GM12878 (cell line): ENCODE measurements at regions not wholly inside any gene's neighbourhood (a gene's known extent, or its start where the extent isn't known, plus 50 kb on each side); places are given as distances from the start of the nearest gene placed in this dataset.

ENCODE experiments used
- ATAC-seq: fragments of 200-7000 bp; cut with Tn5 transposase; 3 replicates; pipeline ENCODE4 v1.9.1; 2020; ENCODE audit warnings: mild to moderate bottlenecking, moderate library complexity
- BruUV-seq: library from RNA; stranded (reverse); fragments of 400-500 nt; replicated peaks from 2 replicates; lab custom pipeline; 2021; lab: Mats Ljungman, UMichigan
- CTCF ChIA-PET: fragments of 300-600 bp; sonication (Branson Sonifier 250); formaldehyde crosslinking; extraction: SDS; loops from one replicate; lab custom pipeline; 2021; ENCODE audit warnings: inconsistent platforms; lab: Yijun Ruan, JAX
- POLR2A ChIA-PET: fragments of 350-600 bp; formaldehyde crosslinking; extraction: SDS; loops from one replicate; lab custom pipeline; 2021; ENCODE audit warnings: inconsistent platforms; lab: Charles Lee
- RAD21 ChIA-PET: fragments of 300-600 bp; sonication (Branson Sonifier 250); formaldehyde crosslinking; loops from one replicate; lab custom pipeline; 2023; ENCODE audit warnings: antibody characterized with exemption; ENCODE audit not compliant: unreplicated experiment; lab: Charles Lee
- SMC1A ChIA-PET: fragments of 300-600 bp; sonication (Branson Sonifier 250); formaldehyde crosslinking; loops from one replicate; lab custom pipeline; 2023; ENCODE audit not compliant: unreplicated experiment, uncharacterized antibody; lab: Charles Lee
- DNase-seq: peaks from one replicate; pipeline ENCODE4 v3.0.0-alpha.2; 2011; ENCODE audit warnings: low read depth, low spot score
- FAIRE-seq: peaks from 3 replicates; lab custom pipeline; 2011; peaks lifted over from hg19 to GRCh38; lab: Jason Lieb, UNC
- H2AFZ ChIP-seq: 2 replicates; pipeline ENCODE4 v1.6.0; 2011; ENCODE audit warnings: low read depth, low read length, control low read depth; ENCODE audit not compliant: control insufficient read depth
- H3K27ac ChIP-seq: 2 replicates; pipeline ENCODE4 v1.5.1; 2011; ENCODE audit warnings: control low read depth; ENCODE audit not compliant: control insufficient read depth, insufficient read depth
- H3K27me3 ChIP-seq, 2 experiments: replicated peaks in 1 of 2; 2 replicates each; pipeline versions ENCODE4 v1.6.0 to v1.6.1; 2011; ENCODE audit warnings: low read length in 1 of 2; ENCODE audit not compliant: control insufficient read depth in 2 of 2, insufficient read depth in 2 of 2
- H3K36me3 ChIP-seq, 2 experiments: 2 replicates each; pipeline ENCODE4 v1.5.1; 2011; ENCODE audit warnings: low read length in 1 of 2; ENCODE audit not compliant: control insufficient read depth in 2 of 2, insufficient read depth in 2 of 2
- H3K4me1 ChIP-seq: 2 replicates; pipeline ENCODE4 v1.6.1; 2011; ENCODE audit warnings: mild to moderate bottlenecking, low read length, moderate library complexity, mixed read lengths; ENCODE audit not compliant: control insufficient read depth, insufficient read depth
- H3K4me2 ChIP-seq: 2 replicates; pipeline ENCODE4 v1.6.0; 2011; ENCODE audit warnings: control low read depth; ENCODE audit not compliant: control insufficient read depth, insufficient read depth
- H3K4me3 ChIP-seq: fragments of 200-600 bp; sonication (generic); 2 replicates; pipeline ENCODE4 v1.5.1; 2016
- H3K79me2 ChIP-seq: 2 replicates; pipeline ENCODE4 v1.6.0; 2011; ENCODE audit warnings: low read length; ENCODE audit not compliant: control insufficient read depth, insufficient read depth
- H3K9ac ChIP-seq: 2 replicates; pipeline ENCODE4 v1.8.0; 2011; ENCODE audit warnings: low read length, control low read depth, mixed read lengths; ENCODE audit not compliant: control insufficient read depth, insufficient read depth
- H3K9me3 ChIP-seq: replicated peaks from 3 replicates; pipeline ENCODE4 v1.5.1; 2011; ENCODE audit warnings: mild to moderate bottlenecking, low read length; ENCODE audit not compliant: control insufficient read depth, insufficient read depth
- H4K20me1 ChIP-seq: 2 replicates; pipeline ENCODE4 v1.6.0; 2011; ENCODE audit not compliant: control insufficient read depth, insufficient read depth
- BCL11A ChIP-seq: IDR thresholded peaks from 2 replicates; pipeline ENCODE4 v1.6.1; 2011; ENCODE audit warnings: low read depth, low read length
- JUND ChIP-seq: IDR thresholded peaks from 2 replicates; pipeline ENCODE4 v1.6.1; 2012; ENCODE audit warnings: low read depth, mild to moderate bottlenecking, low read length, improper control_type of control experiment, moderate library complexity
- LARP7 ChIP-seq: fragments of 450-650 bp; IDR thresholded peaks from 2 replicates; pipeline ENCODE4 v1.6.1; 2017; ENCODE audit warnings: mild to moderate bottlenecking
- MEF2B ChIP-seq: fragments of 450-650 bp; IDR thresholded peaks from 2 replicates; pipeline ENCODE4 v1.6.1; 2018; ENCODE audit warnings: mild to moderate bottlenecking, moderate library complexity; ENCODE audit not compliant: partially characterized antibody, poor library complexity, severe bottlenecking
- MTA3 ChIP-seq: IDR thresholded peaks from 2 replicates; pipeline ENCODE4 v1.6.1; 2012; ENCODE audit warnings: low read length, inconsistent platforms, borderline replicate concordance
- NFYB ChIP-seq: IDR thresholded peaks from 2 replicates; pipeline ENCODE4 v1.6.1; 2011; ENCODE audit warnings: low read depth, mild to moderate bottlenecking, low read length, improper control_type of control experiment, moderate library complexity; ENCODE audit not compliant: insufficient read depth
- RELA ChIP-seq: fragments of 450-650 bp; IDR thresholded peaks from 2 replicates; pipeline ENCODE4 v1.8.0; 2014; ENCODE audit warnings: borderline replicate concordance; ENCODE audit not compliant: partially characterized antibody
- SREBF1 ChIP-seq: IDR thresholded peaks from 2 replicates; pipeline ENCODE4 v1.6.1; 2012; ENCODE audit warnings: mild to moderate bottlenecking, low read length
- SUZ12 ChIP-seq: fragments of 200-600 bp; sonication (generic); IDR thresholded peaks from one replicate; pipeline ENCODE4 v1.6.1; 2018; ENCODE audit warnings: antibody characterized with exemption, mild to moderate bottlenecking; ENCODE audit not compliant: unreplicated experiment
- ZBTB40 ChIP-seq: fragments of 450-650 bp; IDR thresholded peaks from 2 replicates; pipeline ENCODE4 v1.6.1; 2016; ENCODE audit warnings: mild to moderate bottlenecking, moderate library complexity, borderline replicate concordance
- WGBS: methylation state at CpG from one replicate; pipeline ENCODE4 v1.1.6; 2016; ENCODE audit warnings: low lambda C conversion rate; ENCODE audit not compliant: insufficient replicate concordance, insufficient coverage; ENCODE audit errors: missing lambda C conversion rate; 5-methylcytosine and 5-hydroxymethylcytosine counted together
- in situ Hi-C: fragments of 300-500 bp; cut with MboI; formaldehyde crosslinking; loops from 9 replicates; pipeline ENCODE4 v1.14.3; 2018; ENCODE audit warnings: mixed read lengths
- intact Hi-C: fragments of 100-400 bp; cut with micrococcal nuclease; formaldehyde crosslinking; loops from one replicate; pipeline ENCODE4 v1.14.2; 2022; ENCODE audit not compliant: unreplicated experiment

DNA sequence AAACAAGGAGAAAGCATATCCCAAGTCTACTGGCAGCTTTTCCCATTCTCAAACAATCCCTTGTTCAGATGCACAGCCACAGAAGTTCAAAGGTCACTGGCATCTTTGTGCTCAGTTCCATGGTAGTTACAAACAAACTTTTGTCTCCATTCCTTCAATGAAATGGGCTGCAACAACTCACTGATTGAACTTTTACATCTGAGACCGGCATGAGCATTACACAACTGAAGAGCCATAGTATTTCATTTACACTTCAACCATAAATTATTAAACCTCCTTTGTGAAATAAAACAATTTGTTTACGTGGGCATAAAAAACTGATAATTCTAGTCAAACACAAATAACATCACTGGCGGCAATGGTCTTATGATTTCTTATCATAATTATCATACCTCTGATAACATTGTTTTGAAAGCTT is 67.8 kb upstream of the ARHGAP32 start:
- no peaks in the 10 kb centered on the region for H3K4me1 ChIP-seq
- no peaks in the 10 kb centered on the region for H3K36me3 ChIP-seq
- 60% methylated on average over 3 of the region's 3 CpGs for WGBS
- no peak overlapping the region for H3K27ac ChIP-seq
- H4K20me1 ChIP-seq, result no peaks in the 10 kb centered on the region
- H2AFZ ChIP-seq, result no peak overlapping the region
- no peaks in the 10 kb centered on the region for H3K79me2 ChIP-seq
- TF ChIP-seq SUZ12 (no peak), BCL11A (no peak), MTA3 (no peak), LARP7 (no peak), ZBTB40 (no peak), SREBF1 (no peak), JUND (no peak), MEF2B (no peak), NFYB (no peak), RELA (no peak)
- no peak overlapping the region for H3K4me3 ChIP-seq
- BruUV-seq, result no TSS peak
- in situ Hi-C loops, result no loop called here
- H3K9ac ChIP-seq, result no peak overlapping the region
- POLR2A ChIA-PET, result no interaction called here
- no peaks in the 10 kb centered on the region for H3K9me3 ChIP-seq
- no peak overlapping the region for H3K4me2 ChIP-seq
- RAD21 ChIA-PET, result interaction anchor here (0.6 kb wide), 1 partner anchor 56 kb away, joined by 3 read pairs; no protein-coding TSS in a partner anchor
- SMC1A ChIA-PET, result interaction anchor here (0.6 to 1.1 kb wide), 3 partner anchors 8 to 162 kb away, joined by 3 to 4 read pairs (median 3); no protein-coding TSS in a partner anchor
- H3K27me3 ChIP-seq, result no peaks in the 10 kb centered on the region; a peak in 1 of 4 replicates
- DNase-seq, result no peak
- CTCF ChIA-PET, result interaction anchor here (0.6 to 1.4 kb wide), 3 partner anchors 14 to 54 kb away, joined by 3 to 4 read pairs (median 4); no protein-coding TSS in a partner anchor
- intact Hi-C loops, result no loop called here
- no peak for ATAC-seq
- no peak for FAIRE-seq
